ENCODE measurements at regions not wholly inside any gene's neighbourhood (a gene's known extent, or its start where the extent isn't known, plus 50 kb on each side); places are given as distances from the start of the nearest gene placed in this dataset.

DNA sequence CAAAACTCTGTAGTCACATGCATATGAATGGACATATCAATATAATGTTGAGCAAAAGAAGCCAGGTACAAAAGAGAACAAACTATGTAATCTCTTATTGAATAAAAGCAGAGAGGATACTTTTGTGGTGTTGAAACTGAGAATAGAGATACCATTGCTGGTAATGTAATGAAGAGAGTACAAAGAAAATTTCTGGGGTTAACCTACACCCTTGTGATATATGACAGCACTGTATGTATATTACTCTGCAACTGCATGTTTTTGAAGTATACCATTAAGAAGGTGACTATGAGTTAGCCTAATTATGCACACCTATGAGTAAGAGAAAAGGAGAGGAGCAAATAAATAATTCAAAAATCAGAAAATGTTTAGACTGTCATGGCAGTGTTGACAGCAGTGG lies 268.8 kb upstream of the DEFB112 start:
- H3K4me3 ChIP-seq = no peak overlapping the region
- H3K27ac ChIP-seq = no peak overlapping the region
- H3K9me3 ChIP-seq = peaks cover 0 to 4% (median 0%) of the 10 kb centered on the region in 4 donors
- DNase-seq = no peak
- TF ChIP-seq POLR2A (IDR thresholded peaks at IDR 0.05) = no peak
- TF ChIP-seq, protein P1, sequence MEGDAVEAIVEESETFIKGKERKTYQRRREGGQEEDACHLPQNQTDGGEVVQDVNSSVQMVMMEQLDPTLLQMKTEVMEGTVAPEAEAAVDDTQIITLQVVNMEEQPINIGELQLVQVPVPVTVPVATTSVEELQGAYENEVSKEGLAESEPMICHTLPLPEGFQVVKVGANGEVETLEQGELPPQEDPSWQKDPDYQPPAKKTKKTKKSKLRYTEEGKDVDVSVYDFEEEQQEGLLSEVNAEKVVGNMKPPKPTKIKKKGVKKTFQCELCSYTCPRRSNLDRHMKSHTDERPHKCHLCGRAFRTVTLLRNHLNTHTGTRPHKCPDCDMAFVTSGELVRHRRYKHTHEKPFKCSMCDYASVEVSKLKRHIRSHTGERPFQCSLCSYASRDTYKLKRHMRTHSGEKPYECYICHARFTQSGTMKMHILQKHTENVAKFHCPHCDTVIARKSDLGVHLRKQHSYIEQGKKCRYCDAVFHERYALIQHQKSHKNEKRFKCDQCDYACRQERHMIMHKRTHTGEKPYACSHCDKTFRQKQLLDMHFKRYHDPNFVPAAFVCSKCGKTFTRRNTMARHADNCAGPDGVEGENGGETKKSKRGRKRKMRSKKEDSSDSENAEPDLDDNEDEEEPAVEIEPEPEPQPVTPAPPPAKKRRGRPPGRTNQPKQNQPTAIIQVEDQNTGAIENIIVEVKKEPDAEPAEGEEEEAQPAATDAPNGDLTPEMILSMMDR (IDR thresholded peaks at IDR 0.05) = no peak
- no peak for TF ChIP-seq EP300 (IDR thresholded peaks at IDR 0.05)
- no peak for TF ChIP-seq POLR2AphosphoS5 (IDR thresholded peaks at IDR 0.05)
- H3K27me3 ChIP-seq = no peaks in the 10 kb centered on the region
- no peaks in the 10 kb centered on the region for H3K36me3 ChIP-seq
- intact Hi-C loops (cut with DNase I; ENCODE audit: low total_unique reads) = no loop called here
- H3K4me1 ChIP-seq = no peaks in the 10 kb centered on the region

DNA sequence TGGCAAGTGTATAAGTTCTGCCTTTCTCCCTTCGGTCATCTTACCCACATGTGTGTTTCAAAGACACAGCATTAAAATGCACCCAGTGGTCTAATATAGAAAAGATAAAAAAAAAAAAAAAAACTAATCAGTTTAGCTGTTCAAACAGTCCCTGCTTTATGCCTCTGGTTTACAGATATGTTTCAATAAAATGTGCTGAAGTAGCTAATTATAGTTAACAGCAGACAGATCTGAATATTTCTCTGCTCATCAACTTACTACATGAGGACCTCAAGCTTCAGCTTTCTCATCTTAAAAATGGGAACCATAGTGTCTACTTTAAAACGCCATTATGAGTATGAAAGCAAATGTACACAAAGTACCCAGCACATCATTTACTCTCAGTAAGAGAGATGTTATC lies 280.6 kb upstream of the DEFB112 start:
- DNase-seq = no peak
- Histone ChIP-seq H3K27ac (no peak overlapping the region), H3K9me3 (peaks cover 0 to 10% (median 6%) of the 10 kb centered on the region in 4 donors), H3K4me3 (no peak overlapping the region), H3K27me3 (no peaks in the 10 kb centered on the region), H3K4me1 (no peaks in the 10 kb centered on the region), H3K36me3 (no peaks in the 10 kb centered on the region)
- intact Hi-C loops (cut with DNase I; ENCODE audit: low total_unique reads) = no loop called here
- TF ChIP-seq POLR2AphosphoS5 (IDR thresholded peaks at IDR 0.05) (no peak), POLR2A (IDR thresholded peaks at IDR 0.05) (no peak), EP300 (IDR thresholded peaks at IDR 0.05) (no peak)
- TF ChIP-seq, protein P1 (IDR thresholded peaks at IDR 0.05) = no peak
- WGBS, 5 donors = 76 to 88% (median 87%) methylated on average over 2 of the region's 2 CpGs

DNA sequence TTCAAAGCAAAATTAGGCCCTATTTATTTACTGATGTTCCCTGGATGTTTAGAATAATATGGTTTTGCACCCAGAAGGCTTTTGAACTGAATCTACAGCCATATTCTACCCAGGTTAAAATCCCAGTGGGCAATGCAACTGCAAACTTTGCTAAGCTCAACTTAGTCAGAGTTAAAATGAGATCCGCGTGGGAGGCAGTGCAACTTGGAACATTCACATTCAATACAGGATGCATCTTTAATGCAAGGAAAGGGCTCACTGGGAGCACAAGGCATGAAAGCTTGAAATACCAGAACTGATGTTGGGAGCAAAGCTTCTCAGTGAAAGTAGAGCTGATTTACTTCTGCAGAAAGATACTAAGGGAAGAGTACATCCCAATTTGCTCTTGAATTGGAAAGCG lies 281.2 kb upstream of the DEFB112 start:
- intact Hi-C loops (cut with DNase I; ENCODE audit: low total_unique reads) = no loop called here
- Histone ChIP-seq H3K4me1 (no peaks in the 10 kb centered on the region), H3K4me3 (no peak overlapping the region), H3K27me3 (no peaks in the 10 kb centered on the region), H3K27ac (no peak overlapping the region), H3K36me3 (no peaks in the 10 kb centered on the region), H3K9me3 (peaks cover 0 to 4% (median under 1%) of the 10 kb centered on the region in 4 donors)
- DNase-seq = no peak
- WGBS, 5 donors = 81 to 92% (median 85%) methylated on average over 3 of the region's 3 CpGs
- TF ChIP-seq, protein P1 (IDR thresholded peaks at IDR 0.05) = no peak
- TF ChIP-seq EP300 (IDR thresholded peaks at IDR 0.05) (no peak), POLR2AphosphoS5 (IDR thresholded peaks at IDR 0.05) (no peak), POLR2A (IDR thresholded peaks at IDR 0.05) (no peak)

DNA sequence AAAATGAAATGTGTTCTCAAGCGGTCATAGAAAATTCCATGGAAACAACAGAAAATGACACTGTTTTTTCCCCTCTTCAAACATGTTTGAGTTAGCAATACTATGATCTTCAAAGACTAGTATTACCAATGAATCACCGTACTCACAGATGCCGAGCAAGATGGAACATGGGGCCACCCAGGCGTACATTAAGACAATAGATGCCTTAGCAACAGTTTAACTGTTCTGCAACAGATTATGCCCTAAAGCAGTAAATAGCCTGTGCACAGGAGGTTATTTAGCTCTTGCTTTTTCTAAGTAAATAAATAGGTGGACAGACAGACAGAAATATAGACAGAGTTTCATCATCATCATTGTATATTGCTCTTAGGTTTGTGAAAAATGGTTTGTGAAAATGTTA lies 284.0 kb upstream of the DEFB112 start:
- Histone ChIP-seq H3K27me3 (no peaks in the 10 kb centered on the region), H3K36me3 (no peaks in the 10 kb centered on the region), H3K9me3 (peaks cover 0 to 4% (median 0%) of the 10 kb centered on the region in 4 donors), H3K4me1 (no peaks in the 10 kb centered on the region), H3K27ac (no peak overlapping the region), H3K4me3 (no peak overlapping the region)
- intact Hi-C loops (cut with DNase I; ENCODE audit: low total_unique reads) = no loop called here
- no peak for TF ChIP-seq EP300 (IDR thresholded peaks at IDR 0.05)
- TF ChIP-seq, protein P1 (IDR thresholded peaks at IDR 0.05) = no peak
- no peak for TF ChIP-seq POLR2A (IDR thresholded peaks at IDR 0.05)
- no peak for TF ChIP-seq POLR2AphosphoS5 (IDR thresholded peaks at IDR 0.05)
- 76 to 85% (median 82%) methylated on average over 4 of the region's 4 CpGs for WGBS, 5 donors
- DNase-seq = no peak

All from stomach (tissue), 8 donors.